ENCODE measurements at regions not wholly inside any gene's neighbourhood (a gene's known extent, or its start where the extent isn't known, plus 50 kb on each side); places are given as distances from the start of the nearest gene placed in this dataset.

- TF ChIP-seq CTCF (conservative IDR thresholded peaks at IDR 0.05): no peak
- TF ChIP-seq ZFX (IDR thresholded peaks at IDR 0.05): no peak
These were observed 102.7 kb upstream of the OR9Q1 start for GRCh38 chr11:57920971-57921370.

All from C4-2B (cell line).